22Rv1 (cell line): ENCODE measurements at regions not wholly inside any gene's neighbourhood (a gene's known extent, or its start where the extent isn't known, plus 50 kb on each side); places are given as distances from the start of the nearest gene placed in this dataset.

Experiments used
- H3K27ac ChIP-seq: fragments of 450-650 bp; 2 replicates; pipeline ENCODE4 v1.5.1; 2017
- CTCF ChIP-seq: fragments of 450-650 bp; IDR thresholded peaks from 2 replicates; pipeline ENCODE4 v1.5.1; 2017; ENCODE audit warnings: mild to moderate bottlenecking
- ZFX ChIP-seq: fragments of 450-650 bp; IDR thresholded peaks from 2 replicates; pipeline ENCODE4 v1.6.1; 2017; ENCODE audit warnings: antibody characterized with exemption, borderline replicate concordance

GRCh38 chr3:5384557-5385236 is 197.2 kb downstream of the EDEM1 start:
- TF ChIP-seq CTCF (no peak), ZFX (no peak)
- no peak overlapping the region for H3K27ac ChIP-seq

- no peak for TF ChIP-seq ZFX
- no peak overlapping the region for H3K27ac ChIP-seq
Measured at GRCh38 chr3:5388091-5388490, 200.6 kb downstream of the EDEM1 start.

- no peak overlapping the region for H3K27ac ChIP-seq
- TF ChIP-seq CTCF (no peak), ZFX (no peak)
Measured at GRCh38 chr3:5389057-5389456, 201.6 kb downstream of the EDEM1 start.

- H3K27ac ChIP-seq = no peak overlapping the region
- TF ChIP-seq CTCF (no peak), ZFX (no peak)
Measured at GRCh38 chr3:5390221-5390620, 202.7 kb downstream of the EDEM1 start.

- no peak overlapping the region for H3K27ac ChIP-seq
- TF ChIP-seq ZFX = no peak
- no peak for TF ChIP-seq CTCF
Measured at GRCh38 chr3:5390936-5391625, 203.6 kb downstream of the EDEM1 start.

GRCh38 chr3:5401002-5401401 is 213.5 kb downstream of the EDEM1 start:
- TF ChIP-seq ZFX (no peak), CTCF (no peak)

GRCh38 chr3:5404718-5405117 is 217.2 kb downstream of the EDEM1 start:
- no peak for TF ChIP-seq ZFX
- TF ChIP-seq CTCF = no peak
- H3K27ac ChIP-seq = no peak overlapping the region

More at GRCh38 chr3:5401002-5401401, 213.5 kb downstream of the EDEM1 start:
- H3K27ac ChIP-seq = no peak overlapping the region
